ENCODE measurements at regions not wholly inside any gene's neighbourhood (a gene's known extent, or its start where the extent isn't known, plus 50 kb on each side); places are given as distances from the start of the nearest gene placed in this dataset.

GRCh38 chr1:172821609-172822274, 162.8 kb downstream of the FASLG start:
- FAIRE-seq = no peak
- dilution Hi-C loops (cut with MboI; ENCODE audit: extremely low pct_ligation_motif_present, low sequenced_read_pairs) = no loop called here
- H3K36me3 ChIP-seq (ENCODE audit: control insufficient read depth in 2 of 2, extremely low read depth in 1 of 2, insufficient read depth in 2 of 2, low read length in 2 of 2) = no peaks in the 10 kb centered on the region
- no peaks in the 10 kb centered on the region for H3K9me1 ChIP-seq (ENCODE audit: control insufficient read depth, extremely low read depth, insufficient read depth, low read length)
- DNase-seq (ENCODE audit: low read depth, low spot score) = no peak
- no peaks in the 10 kb centered on the region for H3K79me2 ChIP-seq (ENCODE audit: control insufficient read depth, insufficient read depth, low read length)
- H3K4me3 ChIP-seq (ENCODE audit: control insufficient read depth in 2 of 3, extremely low read depth in 1 of 3, insufficient read depth in 2 of 3, low read depth in 1 of 3, low read length in 3 of 3) = no peak overlapping the region
- no peaks in the 10 kb centered on the region for H3K27me3 ChIP-seq (ENCODE audit: control insufficient read depth, extremely low read depth, insufficient read depth, low read length)
- H4K20me1 ChIP-seq (ENCODE audit: control insufficient read depth, extremely low read depth, insufficient read depth, low read length) = no peaks in the 10 kb centered on the region
- H3K9me3 ChIP-seq (ENCODE audit: control insufficient read depth, low read depth, low read length) = no peaks in the 10 kb centered on the region
- TF ChIP-seq EZH2 (IDR thresholded peaks at IDR 0.05; ENCODE audit: low read length) (no peak), CTCF (optimal IDR thresholded peaks at IDR 0.05 in 1 of 3, IDR thresholded peaks at IDR 0.05 in 1 of 3, conservative IDR thresholded peaks at IDR 0.05 in 1 of 3; ENCODE audit: extremely low read depth in 1 of 3, insufficient read depth in 2 of 3, low read length in 3 of 3) (no peak)
- H3K9ac ChIP-seq (ENCODE audit: control insufficient read depth, extremely low read depth, insufficient read depth, low read length) = no peak overlapping the region
- no peak overlapping the region for H2AFZ ChIP-seq (ENCODE audit: control insufficient read depth, low read length)
- peaks cover 5% of the 10 kb centered on the region for H3K4me1 ChIP-seq (ENCODE audit: control insufficient read depth, extremely low read depth, insufficient read depth, low read length)
- H3K4me2 ChIP-seq (ENCODE audit: control insufficient read depth, extremely low read depth, insufficient read depth, low read depth, low read length) = no peak overlapping the region
- no peak overlapping the region for H3K27ac ChIP-seq (ENCODE audit: control insufficient read depth, insufficient read depth, low read length)

DNA sequence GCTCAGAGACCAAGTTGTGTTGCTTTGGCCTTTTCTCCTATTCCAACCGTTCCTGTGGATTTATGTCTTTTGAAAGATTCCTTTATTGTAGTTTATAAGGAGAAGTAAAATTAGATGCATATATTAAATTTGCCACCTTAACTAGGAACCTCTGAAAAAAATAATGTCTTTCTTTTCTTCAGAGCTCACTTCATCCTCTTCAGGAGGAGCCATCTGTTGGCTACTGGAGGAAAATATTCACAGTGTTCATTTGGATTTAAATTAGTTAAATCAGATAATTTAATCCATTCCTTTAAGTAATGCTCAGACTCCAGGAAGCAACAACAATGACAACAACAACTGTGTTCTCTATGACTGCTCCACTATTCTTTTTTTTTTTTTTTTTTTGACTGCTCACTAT, 164.0 kb downstream of the FASLG start:
- Histone ChIP-seq H2AFZ (ENCODE audit: control insufficient read depth, low read length) (no peak overlapping the region), H3K79me2 (ENCODE audit: control insufficient read depth, insufficient read depth, low read length) (no peaks in the 10 kb centered on the region), H3K9me3 (ENCODE audit: control insufficient read depth, low read depth, low read length) (no peaks in the 10 kb centered on the region), H3K27ac (ENCODE audit: control insufficient read depth, insufficient read depth, low read length) (no peak overlapping the region), H3K4me1 (ENCODE audit: control insufficient read depth, extremely low read depth, insufficient read depth, low read length) (peaks cover 5% of the 10 kb centered on the region), H3K4me2 (ENCODE audit: control insufficient read depth, extremely low read depth, insufficient read depth, low read depth, low read length) (no peak overlapping the region), H3K9ac (ENCODE audit: control insufficient read depth, extremely low read depth, insufficient read depth, low read length) (no peak overlapping the region), H3K9me1 (ENCODE audit: control insufficient read depth, extremely low read depth, insufficient read depth, low read length) (no peaks in the 10 kb centered on the region), H4K20me1 (ENCODE audit: control insufficient read depth, extremely low read depth, insufficient read depth, low read length) (no peaks in the 10 kb centered on the region), H3K36me3 (ENCODE audit: control insufficient read depth in 2 of 2, extremely low read depth in 1 of 2, insufficient read depth in 2 of 2, low read length in 2 of 2) (no peaks in the 10 kb centered on the region), H3K27me3 (ENCODE audit: control insufficient read depth, extremely low read depth, insufficient read depth, low read length) (no peaks in the 10 kb centered on the region), H3K4me3 (ENCODE audit: control insufficient read depth in 2 of 3, extremely low read depth in 1 of 3, insufficient read depth in 2 of 3, low read depth in 1 of 3, low read length in 3 of 3) (no peak overlapping the region)
- TF ChIP-seq EZH2 (IDR thresholded peaks at IDR 0.05; ENCODE audit: low read length) (no peak), CTCF (optimal IDR thresholded peaks at IDR 0.05 in 1 of 3, IDR thresholded peaks at IDR 0.05 in 1 of 3, conservative IDR thresholded peaks at IDR 0.05 in 1 of 3; ENCODE audit: extremely low read depth in 1 of 3, insufficient read depth in 2 of 3, low read length in 3 of 3) (no peak)
- no peak for DNase-seq (ENCODE audit: low read depth, low spot score)
- no peak for FAIRE-seq
- dilution Hi-C loops (cut with MboI; ENCODE audit: extremely low pct_ligation_motif_present, low sequenced_read_pairs) = no loop called here
